ES-I3 (cell line): ENCODE measurements at regions not wholly inside any gene's neighbourhood (a gene's known extent, or its start where the extent isn't known, plus 50 kb on each side); places are given as distances from the start of the nearest gene placed in this dataset.

Experiments used
- H3K36me3 ChIP-seq: 2 replicates; pipeline ENCODE4 v1.6.1; 2013; ENCODE audit warnings: mild to moderate bottlenecking, low read length, control low read depth, moderate library complexity; ENCODE audit not compliant: insufficient read depth
- H3K4me1 ChIP-seq: 2 replicates; pipeline ENCODE4 v1.6.1; 2013; ENCODE audit warnings: mild to moderate bottlenecking, control low read depth, low read length; ENCODE audit not compliant: insufficient read depth
- H3K9ac ChIP-seq: 2 replicates; pipeline ENCODE4 v1.6.1; 2013; ENCODE audit warnings: low read depth, mild to moderate bottlenecking, low read length, moderate library complexity
- H3K9me3 ChIP-seq: 2 replicates; pipeline ENCODE4 v1.6.1; 2013; ENCODE audit warnings: mild to moderate bottlenecking, low read length, moderate library complexity; ENCODE audit not compliant: control insufficient read depth, insufficient read depth

DNA sequence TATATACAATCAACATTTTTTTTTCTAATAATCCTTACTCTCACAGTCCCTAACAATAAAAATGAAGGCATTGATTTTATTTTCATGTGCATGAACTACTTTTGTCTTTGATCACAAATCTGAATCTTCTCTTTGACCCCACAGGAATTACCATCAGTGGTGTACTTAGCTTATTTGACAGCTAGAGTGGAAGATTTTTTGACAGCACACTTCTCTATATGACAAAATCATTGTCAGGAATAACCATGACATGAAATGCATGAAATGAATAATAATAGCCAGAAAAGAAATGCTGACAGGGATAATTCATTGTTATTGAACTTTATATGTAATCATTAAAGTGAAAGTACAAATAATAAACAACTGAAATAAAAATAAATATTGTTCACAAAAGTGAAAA is 604.2 kb downstream of the EPHA5 start:
- no peaks in the 10 kb centered on the region for H3K4me1 ChIP-seq
- no peaks in the 10 kb centered on the region for H3K36me3 ChIP-seq
- no peak overlapping the region for H3K9ac ChIP-seq
- no peaks in the 10 kb centered on the region for H3K9me3 ChIP-seq

GRCh38 chr4:65063601-65064000 is 606.7 kb downstream of the EPHA5 start:
- Histone ChIP-seq H3K36me3 (no peaks in the 10 kb centered on the region), H3K9me3 (no peaks in the 10 kb centered on the region; the same call in 1 of the 2 replicates), H3K9ac (no peak overlapping the region)

DNA sequence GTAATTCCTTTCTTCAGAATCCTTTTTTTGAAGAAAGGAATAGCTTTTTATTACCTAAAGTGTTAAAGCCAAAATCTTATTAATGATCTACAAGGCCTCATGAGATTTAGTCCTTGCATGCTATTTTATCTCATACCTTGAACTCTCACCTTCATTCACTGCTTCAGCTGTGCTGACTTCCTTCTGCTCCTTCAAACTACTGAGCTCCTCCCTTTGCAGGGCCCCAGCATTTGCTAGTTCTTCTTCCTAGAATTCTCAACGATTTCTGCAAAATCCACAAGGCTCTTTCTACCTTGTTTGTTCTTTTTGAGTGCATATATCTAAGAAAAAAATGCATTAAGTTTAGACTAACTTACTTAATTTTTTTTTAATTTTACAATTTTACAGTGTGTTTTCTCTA is 619.5 kb downstream of the EPHA5 start:
- Histone ChIP-seq H3K4me1 (no peaks in the 10 kb centered on the region), H3K9me3 (no peaks in the 10 kb centered on the region), H3K9ac (no peak overlapping the region), H3K36me3 (no peaks in the 10 kb centered on the region)

More at GRCh38 chr4:65063601-65064000, 606.7 kb downstream of the EPHA5 start:
- no peaks in the 10 kb centered on the region for H3K4me1 ChIP-seq

GRCh38 chr4:65046192-65047133 is 623.8 kb downstream of the EPHA5 start:
- H3K4me1 ChIP-seq = no peaks in the 10 kb centered on the region
- no peaks in the 10 kb centered on the region for H3K9me3 ChIP-seq
- no peaks in the 10 kb centered on the region for H3K36me3 ChIP-seq
- no peak overlapping the region for H3K9ac ChIP-seq

DNA sequence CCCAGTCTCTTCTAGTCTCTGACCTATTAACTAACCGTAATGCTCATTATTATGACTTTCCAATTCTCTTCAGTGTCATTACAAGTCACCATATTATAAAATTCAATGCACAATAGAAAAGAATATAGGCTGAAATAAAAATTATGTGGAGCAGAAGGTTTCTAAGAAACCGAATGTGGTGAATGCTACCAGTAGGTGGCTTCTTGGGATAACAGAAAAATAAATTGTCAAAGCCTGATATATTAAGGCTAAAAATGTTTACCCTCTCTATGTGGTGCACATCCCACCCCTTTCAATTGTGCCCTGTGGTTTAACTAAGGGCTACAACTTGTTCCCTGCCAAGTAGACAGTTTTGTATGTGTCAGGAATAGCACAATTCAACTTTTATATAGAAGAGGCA is 624.6 kb upstream of the TECRL start:
- Histone ChIP-seq H3K4me1 (no peaks in the 10 kb centered on the region), H3K36me3 (no peaks in the 10 kb centered on the region), H3K9ac (no peak overlapping the region), H3K9me3 (no peaks in the 10 kb centered on the region; the same call in 1 of the 2 replicates)

DNA sequence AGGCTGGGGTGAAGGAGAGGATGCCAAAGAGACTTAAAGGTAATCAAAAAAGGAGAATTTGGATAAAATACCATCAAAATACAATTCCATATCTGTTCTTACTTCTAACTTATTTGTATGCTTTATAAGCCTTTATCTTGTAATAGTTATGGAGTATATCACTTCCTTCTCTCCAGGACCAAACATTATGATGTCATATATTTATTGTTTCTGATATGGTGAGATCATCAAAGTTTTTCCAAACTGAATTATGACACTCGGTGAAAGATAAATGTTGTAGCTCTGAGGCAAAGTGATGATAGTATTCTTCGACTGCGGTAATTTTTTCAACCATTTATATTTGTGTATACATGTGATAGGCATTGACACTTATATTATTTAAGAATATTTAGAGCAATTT is 619.3 kb upstream of the TECRL start:
- Histone ChIP-seq H3K4me1 (no peaks in the 10 kb centered on the region), H3K9me3 (no peaks in the 10 kb centered on the region; the same call in 1 of the 2 replicates), H3K36me3 (no peaks in the 10 kb centered on the region), H3K9ac (no peak overlapping the region)

DNA sequence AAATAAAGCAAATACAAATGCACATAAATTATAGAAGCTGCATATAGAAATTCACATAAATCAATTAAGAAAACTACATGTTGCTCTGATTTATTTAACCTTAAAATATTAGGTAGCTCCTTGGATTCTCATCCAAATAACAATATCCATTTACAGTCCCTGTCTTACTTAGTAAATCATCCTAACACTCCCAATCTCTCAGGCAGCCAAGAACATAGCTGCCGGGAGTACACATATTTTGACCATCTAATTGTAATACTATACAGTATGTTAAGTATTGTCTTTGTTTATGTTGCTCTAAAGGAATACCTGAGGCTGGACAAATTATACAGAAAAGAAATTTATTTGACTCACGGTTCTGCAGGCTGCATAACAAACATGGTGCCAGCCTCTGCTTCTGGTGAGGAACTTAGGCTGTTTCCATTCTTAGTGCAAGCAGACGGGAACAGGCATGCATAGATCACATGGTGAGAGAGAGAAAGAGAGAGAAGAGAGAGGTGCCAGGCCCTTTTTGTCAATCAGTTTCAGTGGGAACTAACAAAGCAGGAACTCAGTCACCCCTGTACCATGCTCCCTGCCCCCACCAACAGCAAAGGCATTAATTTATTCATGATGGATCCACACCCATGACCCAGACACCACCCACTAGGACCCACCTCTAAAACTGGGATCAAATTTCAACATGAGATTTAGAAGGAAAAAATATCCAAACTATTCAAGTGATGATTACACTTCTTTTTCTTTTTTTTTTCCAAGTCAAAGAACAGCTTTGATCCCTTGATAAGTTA is 614.8 kb upstream of the TECRL start:
- no peaks in the 10 kb centered on the region for H3K4me1 ChIP-seq
- no peaks in the 10 kb centered on the region for H3K36me3 ChIP-seq
- H3K9me3 ChIP-seq = no peaks in the 10 kb centered on the region; the same call in 1 of the 2 replicates
- H3K9ac ChIP-seq = no peak overlapping the region

- H3K36me3 ChIP-seq = no peaks in the 10 kb centered on the region
- H3K9me3 ChIP-seq = no peaks in the 10 kb centered on the region
- no peaks in the 10 kb centered on the region for H3K4me1 ChIP-seq
- H3K9ac ChIP-seq = no peak overlapping the region
Observed at GRCh38 chr4:65023081-65023480, 613.8 kb upstream of the TECRL start.

DNA sequence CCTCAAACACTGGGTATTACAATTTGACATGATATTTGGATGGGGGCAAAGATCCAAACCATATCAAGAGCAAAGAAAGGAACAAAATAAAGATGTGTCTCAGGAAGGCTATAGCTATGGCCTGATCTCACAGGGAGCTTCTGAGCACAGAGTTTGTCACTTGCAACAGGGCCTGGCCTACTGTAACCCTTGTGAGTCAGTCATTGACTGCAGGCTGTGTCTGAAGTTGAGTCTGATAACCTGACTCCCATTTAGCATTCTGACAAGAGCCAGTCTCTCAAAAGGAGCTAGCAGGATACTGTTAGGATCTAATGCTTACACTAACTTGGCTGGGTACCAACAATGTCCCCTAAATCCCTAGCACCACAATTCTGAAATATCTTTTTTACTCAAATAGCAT is 612.5 kb upstream of the TECRL start:
- H3K4me1 ChIP-seq = no peaks in the 10 kb centered on the region
- H3K9ac ChIP-seq = no peak overlapping the region
- no peaks in the 10 kb centered on the region for H3K36me3 ChIP-seq
- H3K9me3 ChIP-seq = no peaks in the 10 kb centered on the region

DNA sequence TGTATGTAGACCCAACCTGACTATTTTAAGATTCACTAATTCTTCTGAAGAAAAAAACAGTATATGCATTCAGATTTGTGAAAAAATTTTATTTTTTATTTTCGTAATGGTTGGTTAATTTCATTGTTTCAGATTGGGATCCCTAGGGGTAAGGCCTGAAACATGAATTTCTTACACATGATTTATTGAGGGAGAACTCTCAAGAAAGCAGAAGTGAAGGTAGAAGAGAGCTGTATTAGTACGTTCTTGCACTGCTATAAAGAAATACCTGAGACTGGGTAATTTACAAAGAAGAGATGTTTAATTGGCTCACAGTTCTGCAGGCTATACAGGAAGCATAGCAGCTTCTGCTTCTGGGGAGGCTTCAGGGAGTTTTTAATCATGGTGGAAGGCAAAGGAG is 611.9 kb upstream of the TECRL start:
- Histone ChIP-seq H3K9me3 (no peaks in the 10 kb centered on the region), H3K36me3 (no peaks in the 10 kb centered on the region), H3K9ac (no peak overlapping the region), H3K4me1 (no peaks in the 10 kb centered on the region)

DNA sequence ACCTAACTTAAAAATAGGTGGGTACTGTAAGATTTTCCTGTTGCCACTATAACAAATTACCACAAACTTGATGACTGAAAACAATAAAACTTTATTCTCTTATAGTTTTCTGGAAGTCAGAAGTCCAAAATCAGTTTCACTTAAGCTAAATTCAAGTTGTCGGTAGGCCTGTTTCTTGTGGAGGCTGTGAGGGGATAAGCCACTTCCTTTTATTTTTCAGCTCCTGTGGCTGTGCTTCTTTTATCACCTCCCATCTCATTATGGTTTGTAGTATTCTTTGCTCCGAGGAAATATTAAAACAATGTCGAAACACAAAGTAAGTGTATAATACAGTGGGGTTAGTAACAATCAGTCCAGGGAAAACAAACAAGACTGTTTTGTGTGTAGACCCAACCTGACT is 610.5 kb upstream of the TECRL start:
- H3K36me3 ChIP-seq = no peaks in the 10 kb centered on the region
- H3K4me1 ChIP-seq = no peaks in the 10 kb centered on the region
- H3K9me3 ChIP-seq = no peaks in the 10 kb centered on the region
- H3K9ac ChIP-seq = no peak overlapping the region

DNA sequence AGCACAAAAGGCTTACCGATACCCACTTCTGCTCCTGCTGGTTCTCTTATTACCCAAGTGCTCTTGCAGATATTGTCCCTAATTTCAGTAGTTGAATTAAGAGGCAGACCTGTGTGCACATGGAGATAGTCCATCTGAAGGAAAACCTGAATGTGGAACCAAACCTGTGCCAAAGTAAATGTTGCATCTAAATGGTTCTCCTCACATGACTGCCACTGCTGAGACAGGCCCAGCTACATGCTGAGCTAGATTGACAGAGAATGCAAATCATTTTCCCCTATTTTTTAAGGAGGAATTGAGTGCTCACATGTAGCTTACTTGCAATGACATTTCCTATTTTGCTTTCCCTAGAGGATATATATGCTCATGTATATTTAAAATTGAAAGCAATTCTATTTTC is 609.1 kb upstream of the TECRL start:
- Histone ChIP-seq H3K9me3 (no peaks in the 10 kb centered on the region), H3K4me1 (no peaks in the 10 kb centered on the region), H3K36me3 (no peaks in the 10 kb centered on the region), H3K9ac (no peak overlapping the region)

- no peaks in the 10 kb centered on the region for H3K4me1 ChIP-seq
- H3K9ac ChIP-seq = no peak overlapping the region
- H3K36me3 ChIP-seq = no peaks in the 10 kb centered on the region
- no peaks in the 10 kb centered on the region for H3K9me3 ChIP-seq
Observed at GRCh38 chr4:65014078-65014477, 604.8 kb upstream of the TECRL start.

- H3K36me3 ChIP-seq = no peaks in the 10 kb centered on the region
- no peaks in the 10 kb centered on the region for H3K9me3 ChIP-seq
- no peak overlapping the region for H3K9ac ChIP-seq
- no peaks in the 10 kb centered on the region for H3K4me1 ChIP-seq
Observed at GRCh38 chr4:65007841-65008439, 598.7 kb upstream of the TECRL start.
